ENCODE measurements at regions not wholly inside any gene's neighbourhood (a gene's known extent, or its start where the extent isn't known, plus 50 kb on each side); places are given as distances from the start of the nearest gene placed in this dataset.

DNA sequence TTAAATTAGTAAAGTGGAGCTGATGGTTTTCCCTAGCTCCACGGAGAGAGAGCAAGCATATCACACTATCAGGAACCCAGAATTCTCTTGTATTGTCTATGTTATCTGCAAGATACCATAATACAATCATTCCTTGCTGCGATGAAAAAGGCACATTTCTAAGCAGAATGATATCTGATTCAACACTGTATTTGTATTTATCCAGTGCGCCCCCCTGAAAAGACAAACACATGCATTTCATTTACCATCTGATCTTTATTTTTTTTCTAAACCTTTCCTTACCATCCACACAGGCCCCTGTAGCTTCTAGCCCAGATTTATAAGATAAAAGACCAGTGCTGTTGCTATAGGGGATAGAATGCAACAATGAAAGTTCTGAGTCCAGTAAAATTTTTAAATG lies 420.6 kb downstream of the TDRD15 start:
- no peak for DNase-seq

GRCh38 chr2:21552981-21553380 lies 429.2 kb downstream of the TDRD15 start:
- no peak for DNase-seq

DNA sequence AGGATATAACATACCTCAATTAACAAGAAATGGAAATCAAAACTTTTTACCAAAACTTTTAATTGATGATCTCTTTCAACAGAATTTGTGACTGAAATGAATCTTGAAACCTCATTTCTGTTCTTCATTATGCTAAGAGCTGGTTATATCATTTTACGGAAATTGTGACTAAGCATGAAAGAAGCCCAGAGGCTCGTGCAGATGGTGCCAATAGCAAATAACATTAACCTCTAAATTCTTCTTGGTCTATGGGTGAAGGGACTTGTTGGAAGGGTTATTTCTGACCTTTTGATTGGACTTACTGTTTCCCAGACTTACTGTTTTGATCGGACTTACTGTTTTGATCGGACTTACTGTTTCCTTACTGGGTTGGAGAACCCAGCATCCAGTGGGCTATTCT lies 435.6 kb downstream of the TDRD15 start:
- DNase-seq = no peak

GRCh38 chr2:21561965-21562364 lies 438.2 kb downstream of the TDRD15 start:
- DNase-seq = no peak

- DNase-seq = no peak
Measured at GRCh38 chr2:21567395-21567794, 443.6 kb downstream of the TDRD15 start.

DNA sequence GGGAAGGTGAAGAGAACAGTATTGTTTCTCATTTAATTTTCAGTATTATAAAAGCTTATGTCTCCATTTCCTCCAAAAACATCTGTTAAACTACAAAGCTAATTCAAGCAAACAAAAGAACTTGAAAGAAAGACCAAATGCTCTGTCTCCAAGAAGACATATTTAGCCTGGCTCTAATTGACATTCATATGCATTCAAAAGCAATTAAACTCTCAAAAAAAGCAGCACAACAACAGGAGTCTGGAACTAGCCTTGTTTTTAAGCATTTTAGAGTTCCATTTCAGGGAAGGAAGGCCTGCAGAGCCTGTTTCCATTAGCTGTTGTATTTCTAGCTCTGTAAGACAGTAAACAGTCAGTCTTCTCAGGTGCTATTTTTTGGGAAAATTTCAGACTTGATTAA lies 447.9 kb downstream of the TDRD15 start:
- DNase-seq = no peak

DNA sequence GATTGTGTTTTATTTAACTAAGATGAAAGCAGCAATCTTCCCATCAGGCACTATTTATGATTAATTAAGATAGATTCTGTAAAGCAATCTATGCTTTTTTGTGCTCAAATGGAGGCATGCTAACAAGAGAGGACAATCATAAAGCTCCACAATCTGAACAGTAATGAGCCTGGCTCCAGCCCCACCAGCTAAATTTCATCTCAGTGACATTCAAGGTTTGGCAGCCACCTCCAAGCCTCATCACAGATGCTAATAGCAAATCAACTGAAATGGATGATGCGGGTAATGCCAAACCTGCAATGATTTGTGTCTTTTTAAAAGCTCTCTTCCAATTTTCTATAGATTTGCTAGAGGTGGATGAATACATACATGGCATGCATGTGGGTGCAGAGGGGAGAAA lies 456.6 kb downstream of the TDRD15 start:
- no peak for DNase-seq

DNA sequence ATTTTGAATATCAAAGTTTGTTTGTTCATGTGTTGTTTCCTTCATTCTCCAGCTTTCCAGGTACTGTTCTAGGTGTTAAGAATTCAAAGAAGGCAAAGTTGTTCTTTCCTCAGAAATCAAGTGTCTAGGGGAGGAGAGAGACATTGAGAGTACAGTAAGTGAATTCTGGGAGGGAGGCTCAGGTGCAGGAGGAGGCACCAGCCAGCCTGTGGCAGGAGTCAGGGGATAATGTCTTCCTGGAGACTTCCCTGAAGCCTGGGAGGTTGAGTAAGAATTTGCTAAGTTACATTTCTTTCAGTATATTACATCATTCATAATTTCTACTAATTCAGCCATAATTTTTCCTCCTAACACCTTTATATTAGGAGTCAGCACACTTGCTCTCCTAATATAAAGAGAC lies 462.1 kb downstream of the TDRD15 start:
- DNase-seq = no peak

- DNase-seq = no peak
Measured at GRCh38 chr2:21590026-21590690, 466.4 kb downstream of the TDRD15 start.

DNA sequence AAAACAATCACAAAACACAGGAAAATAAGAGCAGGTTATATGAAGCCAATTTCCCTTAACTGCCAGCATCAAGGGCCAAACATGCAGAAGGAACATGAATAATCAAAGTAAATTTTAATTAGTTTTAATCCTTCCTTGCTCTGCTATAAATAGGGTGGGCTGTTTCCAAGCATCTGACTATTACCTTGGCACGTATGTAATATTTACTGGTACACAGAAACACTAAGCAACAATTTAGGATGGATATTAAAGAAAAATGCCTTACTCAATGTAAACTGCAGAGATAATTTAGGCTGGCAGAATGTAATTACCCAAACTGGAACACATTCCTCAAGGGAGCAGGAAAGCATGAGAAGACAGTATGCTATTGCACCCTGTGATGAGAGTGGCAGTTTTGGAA lies 468.2 kb downstream of the TDRD15 start:
- DNase-seq = no peak

DNA sequence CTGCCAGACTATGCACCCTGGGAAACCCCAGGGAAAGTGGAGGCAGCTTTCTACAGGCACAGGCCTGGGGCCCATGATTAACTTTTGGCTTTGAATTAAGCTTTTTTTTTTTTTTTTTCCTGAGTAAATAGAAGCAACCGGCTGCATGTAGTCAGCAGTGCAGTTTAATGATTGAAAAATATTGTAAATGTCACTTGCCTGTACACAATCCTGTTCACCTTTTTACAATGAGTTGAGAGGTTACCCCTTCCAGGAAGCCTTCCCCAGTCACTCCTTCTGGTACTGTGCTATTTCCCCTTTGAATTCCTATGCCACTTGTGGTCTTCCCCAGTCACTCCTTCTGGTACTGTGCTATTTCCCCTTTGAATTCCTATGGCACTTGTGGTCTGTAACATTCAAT lies 475.6 kb downstream of the TDRD15 start:
- DNase-seq = no peak

DNA sequence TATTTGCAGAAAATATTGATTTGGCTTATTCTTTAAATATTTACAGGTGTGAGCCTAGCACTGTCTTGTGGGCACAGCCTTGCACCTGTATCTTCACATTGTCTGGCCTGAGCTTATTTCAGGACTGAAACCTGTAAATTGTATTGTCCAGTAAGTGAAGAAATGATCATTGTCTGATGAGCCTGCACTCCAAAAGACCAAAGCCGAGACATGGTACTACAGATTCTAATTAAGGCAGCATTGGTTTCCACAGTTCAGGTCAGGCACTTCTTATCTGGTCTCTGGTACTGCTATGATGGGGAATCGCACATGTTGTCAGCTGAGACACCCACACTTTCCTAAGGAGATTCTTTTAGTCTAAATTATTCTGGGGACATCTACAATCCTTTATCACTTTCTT lies 479.0 kb downstream of the TDRD15 start:
- DNase-seq = no peak

GRCh38 chr2:21607572-21607971 lies 483.8 kb downstream of the TDRD15 start:
- DNase-seq = no peak

- no peak for DNase-seq
Measured at GRCh38 chr2:21610304-21610703, 486.5 kb downstream of the TDRD15 start.

GRCh38 chr2:21617885-21618434 lies 494.2 kb downstream of the TDRD15 start:
- DNase-seq = no peak

- no peak for DNase-seq
Measured at GRCh38 chr2:21620771-21621170, 497.0 kb downstream of the TDRD15 start.

GRCh38 chr2:21627938-21628337 lies 504.2 kb downstream of the TDRD15 start:
- no peak for DNase-seq

DNA sequence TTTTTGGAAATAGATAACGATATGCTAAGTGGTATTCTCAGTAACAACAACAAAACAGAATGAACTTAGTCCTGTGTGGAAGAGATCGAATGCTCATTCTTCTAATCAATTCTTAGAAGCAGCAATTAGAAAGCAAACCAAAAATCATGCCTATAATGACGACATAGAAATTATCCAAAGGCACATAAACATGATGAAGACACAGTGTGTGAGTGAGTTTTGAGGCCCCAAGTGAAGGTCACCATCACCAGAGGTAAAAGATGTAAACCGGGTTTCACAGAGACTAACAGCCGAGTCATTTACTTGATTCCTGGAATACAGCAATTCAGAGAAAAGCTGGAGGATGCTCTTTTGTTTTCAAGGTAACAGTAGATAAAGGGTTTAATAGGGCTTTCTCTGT lies 509.2 kb downstream of the TDRD15 start:
- DNase-seq = no peak

- no peak for DNase-seq
Measured at GRCh38 chr2:21633466-21633865, 509.7 kb downstream of the TDRD15 start.

DNA sequence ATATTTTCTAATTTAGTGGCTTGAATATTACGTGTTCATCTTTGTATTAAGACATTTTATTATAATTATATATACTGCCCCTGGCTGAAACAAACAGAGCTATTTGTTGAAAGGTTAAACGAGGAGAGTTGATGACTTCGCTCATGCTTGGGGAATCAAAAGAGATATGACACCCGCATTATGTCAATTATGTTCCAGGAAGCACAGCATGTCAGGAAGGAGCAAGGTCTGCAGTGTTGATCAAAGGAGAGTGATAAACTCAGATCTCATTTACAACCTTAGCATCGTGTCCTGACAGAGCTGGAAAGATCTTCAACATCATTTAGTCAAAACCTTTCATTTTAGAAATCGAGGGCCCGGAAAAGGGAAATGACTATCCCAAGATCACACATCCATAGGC lies 510.1 kb downstream of the TDRD15 start:
- DNase-seq = no peak

DNA sequence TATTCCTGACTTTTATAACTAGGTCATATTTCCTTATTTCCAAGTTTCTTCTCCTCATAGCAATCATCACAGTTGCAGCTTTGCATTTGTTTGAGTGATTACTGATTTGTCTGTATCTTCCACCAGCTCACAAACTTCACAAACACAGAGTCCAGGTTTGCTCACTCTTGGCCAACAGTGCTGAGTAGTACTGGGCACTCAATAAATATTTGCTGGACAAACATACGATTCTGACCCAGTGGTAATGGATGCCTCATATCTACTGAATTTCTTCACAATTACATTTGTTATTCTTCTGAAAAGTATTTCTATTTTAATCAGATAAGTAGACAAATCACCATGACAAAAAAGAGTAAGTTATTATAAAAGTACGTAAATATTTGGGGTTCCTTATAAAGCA lies 516.3 kb downstream of the TDRD15 start:
- DNase-seq = no peak

DNA sequence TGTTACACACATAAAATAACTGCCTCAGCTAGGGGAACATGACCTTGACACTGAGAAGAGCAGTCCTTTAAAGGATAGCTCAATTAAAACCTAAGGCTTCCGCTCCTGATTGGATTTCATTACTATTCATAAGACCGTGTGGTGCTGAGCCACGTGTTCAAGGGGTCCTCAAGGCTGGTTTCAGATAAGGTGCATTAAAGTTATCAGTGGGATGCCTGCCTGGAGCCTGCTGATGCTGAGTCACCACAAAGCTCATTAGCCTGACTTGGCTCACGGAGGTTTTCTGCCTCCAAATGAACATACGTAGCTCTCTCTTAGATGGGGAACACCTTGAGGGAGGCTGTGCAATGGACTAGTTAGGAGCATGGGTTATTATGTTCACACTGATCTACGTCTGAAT lies 518.9 kb downstream of the TDRD15 start:
- DNase-seq = no peak

- no peak for DNase-seq
Measured at GRCh38 chr2:21643180-21643579, 519.4 kb downstream of the TDRD15 start.

GRCh38 chr2:21644266-21644665 lies 520.5 kb downstream of the TDRD15 start:
- DNase-seq = no peak

DNA sequence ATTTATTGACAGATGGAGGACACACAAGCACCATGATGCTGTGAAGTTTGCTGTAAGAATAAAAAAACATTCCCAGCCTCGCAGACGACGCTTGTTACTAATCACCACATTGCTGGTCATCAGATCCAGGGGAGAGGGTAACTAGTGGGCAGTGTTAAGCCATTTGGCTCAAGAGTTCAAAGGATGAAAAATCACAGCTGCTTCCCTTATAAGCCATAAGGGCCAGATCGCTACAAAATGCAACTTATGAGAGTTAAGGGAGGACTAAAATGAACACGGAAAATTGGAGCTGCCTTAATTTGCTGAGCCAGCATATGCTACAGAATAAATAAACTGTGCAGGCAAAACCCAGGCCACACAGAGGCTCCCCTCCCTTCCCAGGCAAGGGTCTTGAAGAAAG lies 522.6 kb downstream of the TDRD15 start:
- no peak for DNase-seq

Measured in femur (tissue), 1 donor.